ENCODE measurements at regions not wholly inside any gene's neighbourhood (a gene's known extent, or its start where the extent isn't known, plus 50 kb on each side); places are given as distances from the start of the nearest gene placed in this dataset.

DNA sequence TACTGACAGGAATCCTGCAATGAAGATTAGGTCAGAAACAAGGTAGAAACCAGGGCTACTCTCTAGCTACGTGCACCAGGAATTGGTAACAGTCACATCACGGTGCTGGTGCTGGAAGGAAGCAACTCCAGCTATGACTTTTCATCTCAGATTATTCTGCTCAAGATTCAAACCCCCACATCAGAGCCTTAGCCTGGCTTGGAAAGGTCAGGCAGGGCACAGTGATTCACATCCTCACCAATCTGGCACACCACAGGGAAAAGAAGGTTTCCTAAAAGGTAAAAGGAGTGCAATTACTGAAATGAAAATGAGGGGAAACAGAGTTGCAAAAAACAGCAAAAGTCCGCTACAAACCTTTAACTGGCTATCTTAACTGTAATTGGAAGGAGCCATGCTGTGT, 240.2 kb upstream of the NPSR1 start:
- TF ChIP-seq, protein P1, sequence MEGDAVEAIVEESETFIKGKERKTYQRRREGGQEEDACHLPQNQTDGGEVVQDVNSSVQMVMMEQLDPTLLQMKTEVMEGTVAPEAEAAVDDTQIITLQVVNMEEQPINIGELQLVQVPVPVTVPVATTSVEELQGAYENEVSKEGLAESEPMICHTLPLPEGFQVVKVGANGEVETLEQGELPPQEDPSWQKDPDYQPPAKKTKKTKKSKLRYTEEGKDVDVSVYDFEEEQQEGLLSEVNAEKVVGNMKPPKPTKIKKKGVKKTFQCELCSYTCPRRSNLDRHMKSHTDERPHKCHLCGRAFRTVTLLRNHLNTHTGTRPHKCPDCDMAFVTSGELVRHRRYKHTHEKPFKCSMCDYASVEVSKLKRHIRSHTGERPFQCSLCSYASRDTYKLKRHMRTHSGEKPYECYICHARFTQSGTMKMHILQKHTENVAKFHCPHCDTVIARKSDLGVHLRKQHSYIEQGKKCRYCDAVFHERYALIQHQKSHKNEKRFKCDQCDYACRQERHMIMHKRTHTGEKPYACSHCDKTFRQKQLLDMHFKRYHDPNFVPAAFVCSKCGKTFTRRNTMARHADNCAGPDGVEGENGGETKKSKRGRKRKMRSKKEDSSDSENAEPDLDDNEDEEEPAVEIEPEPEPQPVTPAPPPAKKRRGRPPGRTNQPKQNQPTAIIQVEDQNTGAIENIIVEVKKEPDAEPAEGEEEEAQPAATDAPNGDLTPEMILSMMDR (IDR thresholded peaks at IDR 0.05): no peak
- TF ChIP-seq POLR2AphosphoS5 (IDR thresholded peaks at IDR 0.05): no peak
- TF ChIP-seq POLR2A (IDR thresholded peaks at IDR 0.05): no peak
